HEK293 (cell line): ENCODE measurements at regions not wholly inside any gene's neighbourhood (a gene's known extent, or its start where the extent isn't known, plus 50 kb on each side); places are given as distances from the start of the nearest gene placed in this dataset.

Experiments used
- CTCF ChIA-PET: fragments of 350-600 bp; formaldehyde crosslinking; extraction: SDS; loops from one replicate; lab custom pipeline; 2021; ENCODE audit warnings: antibody characterized with exemption; lab: Yijun Ruan, JAX
- POLR2A ChIA-PET: fragments of 300-600 bp; formaldehyde crosslinking; extraction: SDS; loops from one replicate; lab custom pipeline; 2020; ENCODE audit warnings: antibody characterized with exemption, inconsistent platforms; lab: Yijun Ruan, JAX
- H3K27ac ChIP-seq: fragments of 200-500 bp; sonication (Bioruptor generic); 2 replicates; pipeline ENCODE4 v1.5.1; 2014; ENCODE audit warnings: low read depth, low read length, control low read depth, inconsistent platforms; ENCODE audit errors: extremely low read depth
- H3K36me3 ChIP-seq, 2 experiments: fragments of 200-500 bp in 1 of 2; sonication (Bioruptor generic) in 1 of 2; 1 replicate in 1 of 2; 2 replicates in 1 of 2; pipeline ENCODE4 v1.5.1; 2014 to 2017; ENCODE audit warnings: inconsistent platforms in 2 of 2, low read length in 2 of 2; ENCODE audit not compliant: control insufficient read depth in 2 of 2, insufficient read depth in 1 of 2
- H3K4me1 ChIP-seq: fragments of 200-500 bp; sonication (Bioruptor generic); 2 replicates; pipeline ENCODE4 v1.5.1; 2014; ENCODE audit warnings: mild to moderate bottlenecking, low read length, inconsistent platforms; ENCODE audit not compliant: control insufficient read depth, insufficient read depth
- H3K4me3 ChIP-seq: 2 replicates; pipeline ENCODE4 v1.5.1; 2011; ENCODE audit warnings: low read depth, mild to moderate bottlenecking, control low read depth, low read length, moderate library complexity
- H3K9me3 ChIP-seq: fragments of 200-500 bp; sonication (Bioruptor generic); 2 replicates; pipeline ENCODE4 v1.5.1; 2014; ENCODE audit warnings: low read depth, low read length, inconsistent platforms; ENCODE audit not compliant: control insufficient read depth, insufficient read depth
- FEZF1 ChIP-seq: fragments of 450-650 bp; formaldehyde crosslinking; IDR thresholded peaks from 2 replicates; pipeline ENCODE4 v1.5.1; 2016; ENCODE audit warnings: missing biosample characterization, missing genetic modification characterization
- GLIS2 ChIP-seq: fragments of 450-650 bp; formaldehyde crosslinking; IDR thresholded peaks from 2 replicates; pipeline ENCODE4 v1.5.1; 2016; ENCODE audit warnings: missing biosample characterization, missing genetic modification characterization
- SP2 ChIP-seq: fragments of 450-650 bp; formaldehyde crosslinking; IDR thresholded peaks from 2 replicates; pipeline ENCODE4 v1.5.1; 2016; ENCODE audit warnings: missing biosample characterization, missing genetic modification characterization
- WT1 ChIP-seq: fragments of 450-650 bp; formaldehyde crosslinking; IDR thresholded peaks from 2 replicates; pipeline ENCODE4 v1.5.1; 2016; ENCODE audit warnings: missing biosample characterization, missing genetic modification characterization
- ZBTB20 ChIP-seq: fragments of 450-650 bp; formaldehyde crosslinking; IDR thresholded peaks from 2 replicates; pipeline ENCODE4 v1.5.1; 2016; ENCODE audit warnings: missing biosample characterization, missing genetic modification characterization
- ZFP3 ChIP-seq: fragments of 450-650 bp; formaldehyde crosslinking; IDR thresholded peaks from 2 replicates; pipeline ENCODE4 v1.5.1; 2016; ENCODE audit warnings: low read depth, missing biosample characterization, missing genetic modification characterization
- ZNF132 ChIP-seq: fragments of 450-650 bp; formaldehyde crosslinking; IDR thresholded peaks from 2 replicates; pipeline ENCODE4 v1.5.1; 2017; ENCODE audit warnings: missing biosample characterization, missing genetic modification characterization, borderline replicate concordance
- ZNF157 ChIP-seq: fragments of 450-650 bp; formaldehyde crosslinking; IDR thresholded peaks from 2 replicates; pipeline ENCODE4 v1.5.1; 2016; ENCODE audit warnings: missing biosample characterization, missing genetic modification characterization
- ZNF16 ChIP-seq: fragments of 450-650 bp; formaldehyde crosslinking; IDR thresholded peaks from 2 replicates; pipeline ENCODE4 v1.5.1; 2016; ENCODE audit warnings: low read depth, missing biosample characterization, missing genetic modification characterization
- ZNF211 ChIP-seq: fragments of 450-650 bp; formaldehyde crosslinking; IDR thresholded peaks from 2 replicates; pipeline ENCODE4 v1.5.1; 2016; ENCODE audit warnings: low read depth, missing biosample characterization, missing genetic modification characterization
- ZNF266 ChIP-seq: fragments of 450-650 bp; formaldehyde crosslinking; IDR thresholded peaks from 2 replicates; pipeline ENCODE4 v1.5.1; 2016; ENCODE audit warnings: missing biosample characterization, missing genetic modification characterization, low read depth
- ZNF274 ChIP-seq, 2 experiments: fragments of 200-500 bp in 1 of 2; fragments of 450-650 bp in 1 of 2; sonication (Bioruptor generic) in 1 of 2; formaldehyde crosslinking in 1 of 2; IDR thresholded peaks; 2 replicates each; pipeline versions ENCODE4 v1.5.1 to v1.6.1; 2014 to 2016; ENCODE audit warnings: borderline replicate concordance in 1 of 2, inconsistent platforms in 1 of 2, low read length in 1 of 2, missing biosample characterization in 1 of 2, missing genetic modification characterization in 1 of 2
- ZNF280C ChIP-seq: fragments of 450-650 bp; formaldehyde crosslinking; IDR thresholded peaks from 2 replicates; pipeline ENCODE4 v1.5.1; 2016; ENCODE audit warnings: missing biosample characterization, missing genetic modification characterization
- ZNF391 ChIP-seq: fragments of 450-650 bp; formaldehyde crosslinking; IDR thresholded peaks from 2 replicates; pipeline ENCODE4 v1.5.1; 2016; ENCODE audit warnings: low read depth, missing biosample characterization, missing genetic modification characterization, borderline replicate concordance
- ZNF404 ChIP-seq: fragments of 450-650 bp; formaldehyde crosslinking; IDR thresholded peaks from 2 replicates; pipeline ENCODE4 v1.5.1; 2017; ENCODE audit warnings: missing biosample characterization, missing genetic modification characterization
- ZNF501 ChIP-seq: fragments of 450-650 bp; formaldehyde crosslinking; IDR thresholded peaks from 2 replicates; pipeline ENCODE4 v1.5.1; 2016; ENCODE audit warnings: missing biosample characterization, missing genetic modification characterization
- ZNF558 ChIP-seq: fragments of 450-650 bp; formaldehyde crosslinking; IDR thresholded peaks from 2 replicates; pipeline ENCODE4 v1.5.1; 2016; ENCODE audit warnings: missing biosample characterization, missing genetic modification characterization
- ZNF658 ChIP-seq: fragments of 450-650 bp; formaldehyde crosslinking; IDR thresholded peaks from 2 replicates; pipeline ENCODE4; 2016; ENCODE audit warnings: missing biosample characterization, missing genetic modification characterization
- ZNF701 ChIP-seq: fragments of 450-650 bp; formaldehyde crosslinking; IDR thresholded peaks from 2 replicates; pipeline ENCODE4 v1.5.1; 2016; ENCODE audit warnings: missing biosample characterization, missing genetic modification characterization
- ZNF791 ChIP-seq: fragments of 450-650 bp; formaldehyde crosslinking; IDR thresholded peaks from 2 replicates; pipeline ENCODE4 v1.5.1; 2016; ENCODE audit warnings: missing biosample characterization, missing genetic modification characterization
- ZNF837 ChIP-seq: fragments of 450-650 bp; formaldehyde crosslinking; IDR thresholded peaks from 2 replicates; pipeline ENCODE4 v1.5.1; 2016; ENCODE audit warnings: missing biosample characterization, missing genetic modification characterization
- TF ChIP-seq, protein P1 (sequence below): fragments of 450-650 bp; formaldehyde crosslinking; IDR thresholded peaks from 2 replicates; pipeline ENCODE4 v1.5.1; 2016; ENCODE audit warnings: missing biosample characterization, missing genetic modification characterization
- TF ChIP-seq, protein P2 (sequence below): fragments of 450-650 bp; formaldehyde crosslinking; IDR thresholded peaks from 2 replicates; pipeline ENCODE4 v1.5.1; 2016; ENCODE audit warnings: missing biosample characterization, missing genetic modification characterization
- TF ChIP-seq, protein P3 (sequence below): fragments of 450-650 bp; formaldehyde crosslinking; IDR thresholded peaks from 2 replicates; pipeline ENCODE4 v1.5.1; 2017; ENCODE audit warnings: missing biosample characterization, missing genetic modification characterization

- CTCF ChIA-PET, result no interaction called here
Measured at GRCh38 chr7:41862261-41862660, 159.4 kb upstream of the INHBA start.

DNA sequence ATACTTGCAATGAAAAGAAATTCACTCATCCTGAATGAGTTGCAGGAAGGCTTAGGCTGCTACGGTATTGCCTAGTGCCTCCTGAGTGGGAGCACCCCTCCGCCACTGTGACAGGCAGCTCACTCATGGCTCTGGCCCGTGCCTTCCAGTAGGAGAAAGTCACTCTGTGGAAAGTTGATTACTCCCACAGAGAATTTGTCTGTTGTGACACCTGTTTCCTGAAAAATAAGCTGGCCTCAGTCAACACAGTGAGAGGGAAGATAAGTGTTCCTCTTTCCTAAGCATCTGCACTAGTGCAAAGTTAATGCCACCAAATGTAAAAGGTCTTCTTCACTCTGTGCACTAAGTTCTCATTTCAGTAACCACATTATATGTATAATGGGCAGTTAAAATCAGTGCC lies 158.8 kb upstream of the INHBA start:
- H3K9me3 ChIP-seq, result no peaks in the 10 kb centered on the region
- no peak overlapping the region for H3K27ac ChIP-seq
- CTCF ChIA-PET, result interaction anchor here (0.6 kb wide), 1 partner anchor 1868 kb away, joined by 4 read pairs; no protein-coding TSS in a partner anchor
- H3K4me3 ChIP-seq, result no peak overlapping the region
- no peaks in the 10 kb centered on the region for H3K4me1 ChIP-seq
- no peak for TF ChIP-seq ZNF280C (tag by site-specific recombination)
- TF ChIP-seq ZNF658, result no peak
- no peak for TF ChIP-seq FEZF1
- TF ChIP-seq ZNF837 (tag by site-specific recombination), result no peak
- TF ChIP-seq ZFP3, result no peak
- TF ChIP-seq, all 188 proteins: peak for 0
- no peaks in the 10 kb centered on the region for H3K36me3 ChIP-seq
- POLR2A ChIA-PET, result interaction anchor here (1.8 kb wide), 1 partner anchor 13 kb away, joined by 3 read pairs; no protein-coding TSS in a partner anchor

More at GRCh38 chr7:41862261-41862660, 159.4 kb upstream of the INHBA start:
- no peaks in the 10 kb centered on the region for H3K36me3 ChIP-seq
- POLR2A ChIA-PET, result no interaction called here
- H3K4me3 ChIP-seq, result no peak overlapping the region
- H3K4me1 ChIP-seq, result no peaks in the 10 kb centered on the region
- no peaks in the 10 kb centered on the region for H3K9me3 ChIP-seq
- no peak overlapping the region for H3K27ac ChIP-seq
- TF ChIP-seq ZNF391 (tag by site-specific recombination), result no peak
- TF ChIP-seq, protein P1, sequence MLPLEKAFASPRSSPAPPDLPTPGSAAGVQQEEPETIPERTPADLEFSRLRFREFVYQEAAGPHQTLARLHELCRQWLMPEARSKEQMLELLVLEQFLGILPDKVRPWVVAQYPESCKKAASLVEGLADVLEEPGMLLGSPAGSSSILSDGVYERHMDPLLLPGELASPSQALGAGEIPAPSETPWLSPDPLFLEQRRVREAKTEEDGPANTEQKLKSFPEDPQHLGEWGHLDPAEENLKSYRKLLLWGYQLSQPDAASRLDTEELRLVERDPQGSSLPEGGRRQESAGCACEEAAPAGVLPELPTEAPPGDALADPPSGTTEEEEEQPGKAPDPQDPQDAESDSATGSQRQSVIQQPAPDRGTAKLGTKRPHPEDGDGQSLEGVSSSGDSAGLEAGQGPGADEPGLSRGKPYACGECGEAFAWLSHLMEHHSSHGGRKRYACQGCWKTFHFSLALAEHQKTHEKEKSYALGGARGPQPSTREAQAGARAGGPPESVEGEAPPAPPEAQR (tag by site-specific recombination), result no peak
- no peak for TF ChIP-seq SP2
- TF ChIP-seq ZNF16 (tag by site-specific recombination), result no peak
- TF ChIP-seq GLIS2 (tag by site-specific recombination), result no peak
- TF ChIP-seq WT1, result no peak
- no peak for TF ChIP-seq ZNF501 (tag by site-specific recombination)
- TF ChIP-seq ZBTB20, result no peak
- TF ChIP-seq, all 188 proteins: peak for 0

- H3K36me3 ChIP-seq, result no peaks in the 10 kb centered on the region
- no peaks in the 10 kb centered on the region for H3K9me3 ChIP-seq
- POLR2A ChIA-PET, result no interaction called here
- H3K4me3 ChIP-seq, result no peak overlapping the region
- H3K4me1 ChIP-seq, result no peaks in the 10 kb centered on the region
- H3K27ac ChIP-seq, result no peak overlapping the region
- CTCF ChIA-PET, result no interaction called here
- no peak for TF ChIP-seq ZNF701 (tag by site-specific recombination)
- TF ChIP-seq, protein P2, sequence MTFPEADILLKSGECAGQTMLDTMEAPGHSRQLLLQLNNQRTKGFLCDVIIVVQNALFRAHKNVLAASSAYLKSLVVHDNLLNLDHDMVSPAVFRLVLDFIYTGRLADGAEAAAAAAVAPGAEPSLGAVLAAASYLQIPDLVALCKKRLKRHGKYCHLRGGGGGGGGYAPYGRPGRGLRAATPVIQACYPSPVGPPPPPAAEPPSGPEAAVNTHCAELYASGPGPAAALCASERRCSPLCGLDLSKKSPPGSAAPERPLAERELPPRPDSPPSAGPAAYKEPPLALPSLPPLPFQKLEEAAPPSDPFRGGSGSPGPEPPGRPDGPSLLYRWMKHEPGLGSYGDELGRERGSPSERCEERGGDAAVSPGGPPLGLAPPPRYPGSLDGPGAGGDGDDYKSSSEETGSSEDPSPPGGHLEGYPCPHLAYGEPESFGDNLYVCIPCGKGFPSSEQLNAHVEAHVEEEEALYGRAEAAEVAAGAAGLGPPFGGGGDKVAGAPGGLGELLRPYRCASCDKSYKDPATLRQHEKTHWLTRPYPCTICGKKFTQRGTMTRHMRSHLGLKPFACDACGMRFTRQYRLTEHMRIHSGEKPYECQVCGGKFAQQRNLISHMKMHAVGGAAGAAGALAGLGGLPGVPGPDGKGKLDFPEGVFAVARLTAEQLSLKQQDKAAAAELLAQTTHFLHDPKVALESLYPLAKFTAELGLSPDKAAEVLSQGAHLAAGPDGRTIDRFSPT, result no peak
- TF ChIP-seq ZNF404 (tag by site-specific recombination), result no peak
- TF ChIP-seq, protein P3, sequence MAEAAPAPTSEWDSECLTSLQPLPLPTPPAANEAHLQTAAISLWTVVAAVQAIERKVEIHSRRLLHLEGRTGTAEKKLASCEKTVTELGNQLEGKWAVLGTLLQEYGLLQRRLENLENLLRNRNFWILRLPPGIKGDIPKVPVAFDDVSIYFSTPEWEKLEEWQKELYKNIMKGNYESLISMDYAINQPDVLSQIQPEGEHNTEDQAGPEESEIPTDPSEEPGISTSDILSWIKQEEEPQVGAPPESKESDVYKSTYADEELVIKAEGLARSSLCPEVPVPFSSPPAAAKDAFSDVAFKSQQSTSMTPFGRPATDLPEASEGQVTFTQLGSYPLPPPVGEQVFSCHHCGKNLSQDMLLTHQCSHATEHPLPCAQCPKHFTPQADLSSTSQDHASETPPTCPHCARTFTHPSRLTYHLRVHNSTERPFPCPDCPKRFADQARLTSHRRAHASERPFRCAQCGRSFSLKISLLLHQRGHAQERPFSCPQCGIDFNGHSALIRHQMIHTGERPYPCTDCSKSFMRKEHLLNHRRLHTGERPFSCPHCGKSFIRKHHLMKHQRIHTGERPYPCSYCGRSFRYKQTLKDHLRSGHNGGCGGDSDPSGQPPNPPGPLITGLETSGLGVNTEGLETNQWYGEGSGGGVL, result no peak
- no peak for TF ChIP-seq ZNF132 (tag by site-specific recombination)
- TF ChIP-seq ZNF266 (tag by site-specific recombination), result no peak
- TF ChIP-seq ZNF157 (tag by site-specific recombination), result no peak
- no peak for TF ChIP-seq ZNF791 (tag by site-specific recombination)
- no peak for TF ChIP-seq ZNF558 (tag by site-specific recombination)
- no peak for TF ChIP-seq ZNF16 (tag by site-specific recombination)
- TF ChIP-seq ZNF274 (IDR thresholded peaks at IDR 0.05; ENCODE audit: low read length), result no peak
- no peak for TF ChIP-seq ZNF274 (tag by site-specific recombination; IDR thresholded peaks at IDR 0.05; ENCODE audit: borderline replicate concordance)
- TF ChIP-seq ZNF211, result no peak
Measured at GRCh38 chr7:41858201-41858600, 155.3 kb upstream of the INHBA start.
